NCI-H2196 (cell line): ENCODE measurements at regions not wholly inside any gene's neighbourhood (a gene's known extent, or its start where the extent isn't known, plus 50 kb on each side); places are given as distances from the start of the nearest gene placed in this dataset.

Experiments
- DNase-seq: peaks from one replicate; lab custom pipeline; 2025; ENCODE audit not compliant: unreplicated experiment; lab: John Stamatoyannopoulos, UW

GRCh38 chr11:116536416-116536815 lies 236.4 kb downstream of the BUD13 start:
- DNase-seq: no peak

DNA sequence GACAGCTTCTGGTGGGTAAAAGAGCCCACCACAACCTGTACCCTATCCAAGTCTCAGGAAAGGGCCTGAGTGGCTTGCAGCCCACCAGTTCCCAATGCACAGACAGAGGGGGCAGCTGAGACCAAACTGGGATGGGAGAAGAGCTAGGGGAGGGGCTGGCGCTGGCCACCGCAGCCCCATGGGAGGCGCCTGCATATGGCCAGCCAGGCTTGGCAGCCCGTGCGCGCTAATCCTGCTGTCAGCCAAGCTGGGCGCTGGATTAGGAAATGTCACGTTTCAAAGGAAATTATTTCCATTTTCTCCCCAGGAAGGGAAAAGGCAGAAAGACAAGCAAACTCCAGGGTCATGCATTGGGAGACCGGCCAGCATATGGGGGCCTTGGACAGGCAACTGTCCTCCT lies 236.8 kb downstream of the BUD13 start:
- no peak for DNase-seq

DNA sequence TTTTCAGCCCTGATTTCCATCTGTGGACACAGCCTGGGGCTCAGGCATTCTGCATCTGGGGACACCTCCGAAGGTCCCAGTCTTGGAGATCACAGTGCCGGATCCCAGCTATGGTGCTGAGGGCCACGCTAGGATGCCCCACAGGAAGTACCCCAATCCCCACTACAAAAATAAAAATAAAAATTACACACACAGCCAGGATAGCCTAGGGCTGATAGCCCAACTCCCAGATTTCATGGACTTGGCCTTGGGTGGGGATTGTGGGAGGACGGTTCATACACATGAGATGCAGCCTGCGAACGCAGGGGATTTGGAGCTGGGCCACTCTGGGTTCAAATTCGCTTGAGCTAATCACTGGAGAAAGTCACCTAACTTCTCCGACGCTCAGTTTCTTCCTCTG lies 237.7 kb downstream of the BUD13 start:
- no peak for DNase-seq

DNA sequence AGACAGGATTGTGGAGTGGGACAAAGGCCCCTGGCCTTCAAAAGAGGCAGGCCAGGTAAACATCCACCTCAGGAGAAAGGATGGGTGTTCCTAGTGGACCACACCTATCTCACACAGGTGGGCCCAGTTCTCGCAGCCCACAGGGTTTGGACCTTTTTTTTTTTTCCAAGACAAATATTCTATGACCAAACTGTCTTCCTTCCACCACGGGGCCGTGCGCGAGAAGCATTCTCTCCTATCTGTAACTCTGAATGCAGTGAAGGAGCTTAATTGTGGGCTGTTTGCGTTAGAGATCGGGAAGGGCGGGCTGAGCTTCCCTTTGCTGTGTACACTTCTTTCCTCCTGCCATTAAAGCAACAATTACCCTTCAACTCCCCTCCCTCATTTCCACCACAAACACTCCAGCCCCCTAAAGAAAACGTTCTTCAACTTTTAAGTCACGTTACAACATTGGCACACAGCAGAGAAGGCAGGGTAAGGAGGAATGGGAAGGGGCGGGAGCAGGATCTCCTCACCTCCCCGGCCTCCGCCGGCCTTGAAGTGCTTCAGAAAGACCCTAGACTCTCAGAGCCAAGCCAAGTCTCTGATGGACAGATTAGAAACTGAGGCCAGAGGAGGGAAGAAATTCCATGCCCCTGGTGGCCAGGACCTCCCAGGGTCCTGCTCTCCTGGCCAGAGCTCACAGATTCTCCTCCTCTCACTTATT lies 238.4 kb downstream of the BUD13 start:
- no peak for DNase-seq

DNA sequence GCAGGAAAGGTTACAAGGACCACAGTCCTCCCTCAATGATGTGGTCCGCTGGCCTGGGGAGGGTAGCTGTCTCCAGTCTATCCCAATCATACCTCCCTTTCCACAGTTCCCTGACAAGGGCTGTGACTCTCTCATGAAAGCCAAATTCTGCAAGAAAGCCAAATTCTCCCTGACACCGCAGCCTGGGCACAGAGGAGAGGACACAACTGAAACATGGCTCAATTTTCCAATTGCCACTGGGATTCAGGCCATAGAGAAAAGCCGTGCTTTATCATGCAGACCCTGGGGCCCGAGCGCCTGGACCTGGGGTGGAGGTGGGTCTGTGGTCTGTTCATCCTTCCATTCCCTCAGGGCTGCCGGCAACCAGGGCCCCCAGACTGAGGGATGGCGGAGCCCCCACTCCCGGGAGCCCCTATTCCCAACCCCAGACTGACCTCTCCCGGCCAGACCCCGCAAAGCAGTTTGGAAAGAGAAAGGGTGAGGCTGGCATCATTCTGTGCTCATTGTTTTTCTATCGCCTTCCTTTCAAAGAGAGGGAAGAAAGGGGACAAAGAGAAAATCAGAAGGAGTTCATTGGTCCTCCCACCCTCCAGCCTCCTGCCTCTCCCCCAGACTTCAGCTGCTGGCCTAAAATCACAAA lies 239.5 kb downstream of the BUD13 start:
- DNase-seq: no peak

- DNase-seq: no peak
These were observed 240.7 kb downstream of the BUD13 start for GRCh38 chr11:116532066-116532465.

- DNase-seq: no peak
These were observed 242.1 kb downstream of the BUD13 start for GRCh38 chr11:116530705-116531104.

- DNase-seq: no peak
These were observed 243.5 kb downstream of the BUD13 start for GRCh38 chr11:116529271-116529670.

DNA sequence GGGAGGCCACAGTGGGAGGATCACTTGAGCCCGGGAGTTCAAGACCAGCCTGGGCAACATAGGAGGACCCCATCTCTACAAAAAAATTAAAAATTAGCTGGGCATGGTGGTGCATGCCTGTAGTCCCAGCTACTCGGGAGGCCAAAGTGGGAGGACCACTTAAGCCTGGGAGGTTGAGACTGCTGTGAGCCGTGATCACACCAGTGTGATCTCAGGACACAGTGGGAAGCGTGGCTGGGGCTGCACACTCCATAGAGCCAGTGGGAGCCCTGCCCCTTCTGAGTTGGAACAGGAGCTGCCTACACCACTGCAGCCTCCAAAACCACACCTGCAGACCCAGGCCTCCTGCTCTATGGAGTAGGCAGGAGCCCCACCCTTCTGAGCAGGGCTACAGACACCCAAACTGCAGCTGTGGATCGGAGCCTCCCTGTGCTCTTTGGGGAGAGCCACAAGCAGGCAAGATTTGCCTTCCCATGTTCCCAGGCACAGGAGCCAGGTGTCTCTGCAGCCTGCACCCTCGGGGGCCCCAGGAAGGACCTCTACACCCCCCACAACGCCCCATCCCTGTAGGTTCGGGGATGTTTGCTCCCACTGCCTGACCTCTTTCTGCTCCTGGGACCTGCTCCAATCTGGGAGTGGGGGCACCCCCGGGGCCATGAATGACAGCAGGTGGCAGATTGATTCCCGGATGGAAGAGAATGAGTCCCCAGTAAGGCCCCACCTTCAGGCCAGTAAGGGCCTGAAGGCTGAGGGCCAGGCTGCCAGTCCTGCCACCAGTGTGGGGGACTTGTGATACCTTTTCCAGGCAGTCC lies 245.4 kb downstream of the BUD13 start:
- DNase-seq: no peak

DNA sequence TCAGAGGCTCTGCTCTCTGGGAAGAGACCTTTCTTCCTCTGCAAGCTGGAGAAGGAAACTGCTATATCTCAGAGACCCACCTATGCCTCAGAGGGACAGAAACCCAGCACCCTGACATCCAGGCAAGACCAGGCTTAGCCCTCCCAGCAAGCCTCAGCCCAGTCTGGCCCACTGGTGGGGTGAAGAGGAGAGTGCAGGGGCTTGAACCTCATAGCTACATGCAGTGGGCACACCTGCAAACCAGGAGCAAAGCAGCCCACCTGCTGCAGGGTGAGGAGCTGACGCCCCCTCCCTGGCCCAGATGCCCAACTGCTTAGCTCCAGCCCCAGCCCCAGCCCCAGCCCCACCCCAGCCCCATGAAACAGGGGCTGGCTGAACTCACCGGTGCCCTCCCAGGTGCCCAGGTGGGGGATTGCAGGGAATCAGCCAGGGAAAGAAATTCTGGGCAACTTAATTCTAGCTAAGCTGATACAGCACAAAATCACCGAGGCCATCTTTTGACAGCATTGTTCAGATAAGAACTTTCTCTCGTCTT lies 246.8 kb downstream of the BUD13 start:
- DNase-seq: no peak

- DNase-seq: no peak
These were observed 253.3 kb downstream of the BUD13 start for GRCh38 chr11:116519499-116519898.

DNA sequence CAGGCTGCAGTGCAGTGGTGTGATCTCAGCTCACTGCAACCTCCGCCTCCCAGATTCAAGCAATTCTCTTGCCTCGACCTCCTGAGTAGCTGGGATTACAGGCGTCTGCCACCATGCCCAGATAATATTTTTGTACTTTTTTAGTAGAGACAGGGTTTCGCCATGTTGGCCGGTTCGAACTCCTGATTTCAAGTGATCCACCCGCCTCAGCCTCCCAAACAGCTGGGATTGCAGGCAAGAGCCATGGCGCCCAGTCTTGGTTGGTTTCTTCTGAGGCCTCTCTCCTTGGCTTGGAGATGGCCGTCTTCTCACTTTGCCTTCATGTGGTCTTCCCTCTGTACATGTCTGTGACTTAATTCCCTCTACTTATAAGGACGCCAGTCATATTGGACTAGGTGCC lies 254.6 kb downstream of the BUD13 start:
- no peak for DNase-seq

DNA sequence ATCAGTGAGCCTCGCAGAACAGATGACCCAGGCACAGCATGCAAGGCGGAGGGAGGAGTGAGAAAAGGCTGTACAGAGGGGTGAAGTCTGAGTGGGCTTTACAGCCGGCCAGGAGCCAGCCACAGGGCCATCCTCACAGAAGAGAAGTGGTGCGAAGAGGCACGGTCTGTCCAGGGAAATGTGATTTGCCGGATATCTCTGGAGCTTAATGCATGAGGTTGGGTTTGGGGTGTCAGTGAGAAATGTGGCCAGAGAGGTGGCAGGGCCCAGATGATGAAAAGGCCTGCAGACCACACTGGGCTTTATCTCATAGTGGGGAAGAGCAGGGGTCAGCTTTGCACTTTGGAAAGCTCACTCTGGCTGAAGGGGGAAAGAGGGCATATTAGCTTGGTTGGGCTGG lies 255.2 kb downstream of the BUD13 start:
- DNase-seq: no peak

GRCh38 chr11:116517077-116517476 lies 255.7 kb downstream of the BUD13 start:
- DNase-seq: no peak

GRCh38 chr11:116515664-116516184 lies 257.1 kb downstream of the BUD13 start:
- peak; percentile 82 for DNase-seq

- no peak for DNase-seq
These were observed 258.9 kb downstream of the BUD13 start for GRCh38 chr11:116513894-116514293.

GRCh38 chr11:116513278-116513823 lies 259.4 kb downstream of the BUD13 start:
- DNase-seq: no peak

- DNase-seq: no peak
These were observed 259.9 kb downstream of the BUD13 start for GRCh38 chr11:116512841-116513240.

GRCh38 chr11:116511684-116512083 lies 261.1 kb downstream of the BUD13 start:
- no peak for DNase-seq

DNA sequence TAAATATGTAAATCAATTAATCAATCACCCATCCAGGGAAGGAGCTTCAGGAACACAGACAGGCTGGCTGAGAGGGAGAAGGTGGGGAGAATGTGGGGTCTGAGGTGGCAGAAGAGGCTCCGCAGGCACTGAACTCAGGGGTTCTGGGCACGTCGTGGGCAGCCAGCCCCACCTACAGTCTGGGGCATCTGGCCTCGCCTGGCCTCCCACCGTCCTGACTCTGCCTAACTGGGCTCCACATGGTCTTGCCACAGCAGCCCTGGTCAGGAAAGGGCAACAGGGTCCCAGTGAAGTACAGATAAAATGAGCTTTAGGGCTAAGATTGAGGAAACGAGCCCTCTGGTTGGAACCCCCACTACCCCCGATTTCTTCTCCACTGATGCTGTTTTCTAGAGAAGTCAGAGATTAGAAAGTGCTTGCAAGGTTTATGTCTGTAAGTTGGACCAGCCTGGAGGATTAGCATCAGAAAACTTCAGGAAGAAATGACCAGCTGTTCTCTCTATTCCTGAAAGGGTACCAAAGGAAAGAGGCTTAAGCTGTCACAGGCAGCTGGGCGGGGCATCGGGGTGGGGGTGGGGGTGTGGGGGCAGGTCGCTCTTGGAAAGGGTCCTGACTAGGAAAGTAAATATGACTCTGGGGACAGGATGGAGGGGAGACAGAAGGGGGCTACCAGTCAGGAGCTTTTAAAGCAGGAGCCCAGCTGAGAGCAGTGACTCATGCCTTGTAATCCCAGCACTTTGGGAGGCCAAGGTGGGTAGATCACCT lies 261.7 kb downstream of the BUD13 start:
- no peak for DNase-seq

- no peak for DNase-seq
These were observed 262.6 kb downstream of the BUD13 start for GRCh38 chr11:116510166-116510565.
